ENCODE measurements at regions not wholly inside any gene's neighbourhood (a gene's known extent, or its start where the extent isn't known, plus 50 kb on each side); places are given as distances from the start of the nearest gene placed in this dataset.

GRCh38 chr3:174716956-174717505 is 142.1 kb upstream of the NAALADL2 start:
- TF ChIP-seq CTCF (conservative IDR thresholded peaks at IDR 0.05; ENCODE audit: low read length) (no peak), EZH2phosphoT487 (IDR thresholded peaks at IDR 0.05; ENCODE audit: borderline replicate concordance) (no peak)

Measured in Loucy (cell line).